ENCODE measurements at regions not wholly inside any gene's neighbourhood (a gene's known extent, or its start where the extent isn't known, plus 50 kb on each side); places are given as distances from the start of the nearest gene placed in this dataset.

DNA sequence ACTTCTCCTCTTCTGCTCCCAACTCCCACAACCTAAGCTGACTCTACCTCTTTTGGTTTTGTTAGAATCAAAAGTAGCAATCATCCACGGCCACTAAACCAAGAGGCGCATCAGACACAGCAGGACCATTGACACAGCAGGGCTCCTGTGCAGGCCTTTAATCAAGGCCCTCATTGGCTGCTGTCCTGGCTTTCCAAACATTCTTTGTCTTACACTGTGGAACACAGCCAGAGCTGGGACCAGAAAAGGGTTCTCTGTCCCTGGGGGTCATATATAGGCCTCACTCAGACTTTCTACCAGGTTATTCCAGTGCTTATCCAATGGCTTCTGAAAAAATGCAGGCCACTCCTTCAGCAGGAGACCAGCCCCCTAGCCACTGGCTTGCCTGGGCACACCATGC, 212.7 kb upstream of the NTM start:
- no peaks in the 10 kb centered on the region for H3K36me3 Mint-ChIP-seq (ENCODE audit: unreplicated experiment)
- H3K27me3 Mint-ChIP-seq (ENCODE audit: unreplicated experiment), result peaks cover 15% of the 10 kb centered on the region
- no peak overlapping the region for H3K27ac Mint-ChIP-seq (ENCODE audit: unreplicated experiment)
- no peaks in the 10 kb centered on the region for H3K4me1 Mint-ChIP-seq (ENCODE audit: unreplicated experiment)
- DNase-seq (ENCODE audit: extremely low spot score, unreplicated experiment), result no peak
- no peak overlapping the region for H3K4me3 Mint-ChIP-seq (ENCODE audit: unreplicated experiment)
- TF ChIP-seq, protein P1, sequence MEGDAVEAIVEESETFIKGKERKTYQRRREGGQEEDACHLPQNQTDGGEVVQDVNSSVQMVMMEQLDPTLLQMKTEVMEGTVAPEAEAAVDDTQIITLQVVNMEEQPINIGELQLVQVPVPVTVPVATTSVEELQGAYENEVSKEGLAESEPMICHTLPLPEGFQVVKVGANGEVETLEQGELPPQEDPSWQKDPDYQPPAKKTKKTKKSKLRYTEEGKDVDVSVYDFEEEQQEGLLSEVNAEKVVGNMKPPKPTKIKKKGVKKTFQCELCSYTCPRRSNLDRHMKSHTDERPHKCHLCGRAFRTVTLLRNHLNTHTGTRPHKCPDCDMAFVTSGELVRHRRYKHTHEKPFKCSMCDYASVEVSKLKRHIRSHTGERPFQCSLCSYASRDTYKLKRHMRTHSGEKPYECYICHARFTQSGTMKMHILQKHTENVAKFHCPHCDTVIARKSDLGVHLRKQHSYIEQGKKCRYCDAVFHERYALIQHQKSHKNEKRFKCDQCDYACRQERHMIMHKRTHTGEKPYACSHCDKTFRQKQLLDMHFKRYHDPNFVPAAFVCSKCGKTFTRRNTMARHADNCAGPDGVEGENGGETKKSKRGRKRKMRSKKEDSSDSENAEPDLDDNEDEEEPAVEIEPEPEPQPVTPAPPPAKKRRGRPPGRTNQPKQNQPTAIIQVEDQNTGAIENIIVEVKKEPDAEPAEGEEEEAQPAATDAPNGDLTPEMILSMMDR (IDR thresholded peaks at IDR 0.05), result no peak
- H3K9me3 Mint-ChIP-seq (ENCODE audit: unreplicated experiment), result no peaks in the 10 kb centered on the region

DNA sequence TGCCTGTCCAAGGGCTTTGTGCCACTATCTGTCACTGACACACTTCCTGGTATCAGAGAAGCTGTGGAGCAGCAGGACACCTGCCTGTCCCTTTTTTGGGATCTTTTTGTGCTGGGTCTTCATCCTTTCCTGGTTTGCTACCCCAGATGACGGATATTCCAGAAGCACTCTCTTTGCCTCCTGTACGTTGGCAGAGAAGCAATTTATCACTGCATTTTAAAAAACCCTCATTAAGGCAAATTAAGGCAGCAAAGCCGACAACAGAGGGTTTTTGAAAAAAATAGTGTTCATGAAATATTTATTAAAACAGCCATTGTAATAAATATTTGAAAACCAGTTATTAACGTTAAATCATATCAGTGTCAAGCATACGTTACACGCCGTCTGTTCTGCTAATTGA, 209.6 kb upstream of the NTM start:
- Mint-ChIP-seq H3K4me3 (ENCODE audit: unreplicated experiment) (no peak overlapping the region), H3K27me3 (ENCODE audit: unreplicated experiment) (peaks cover 15% of the 10 kb centered on the region)
- TF ChIP-seq, protein P1 (IDR thresholded peaks at IDR 0.05), result no peak

DNA sequence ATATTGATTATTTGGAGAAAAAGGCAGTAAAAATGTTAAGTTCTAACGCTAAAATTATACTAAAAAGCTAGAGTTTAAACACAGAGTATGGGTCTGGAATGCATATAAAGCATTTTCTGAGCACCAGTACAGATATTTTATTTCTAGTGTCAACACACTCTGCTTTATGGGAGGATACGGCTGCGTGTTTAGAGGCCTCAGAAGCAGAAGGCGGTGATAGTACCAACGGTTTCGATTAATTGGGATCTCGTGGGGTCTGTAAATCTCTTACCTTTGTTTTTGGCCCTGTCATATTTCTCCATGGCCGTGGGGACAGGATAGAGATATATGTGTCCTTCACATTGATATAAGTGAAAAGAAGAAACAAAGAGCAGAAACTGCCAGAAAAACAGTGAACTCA, 206.8 kb upstream of the NTM start:
- no peaks in the 10 kb centered on the region for H3K9me3 Mint-ChIP-seq (ENCODE audit: unreplicated experiment)
- no peaks in the 10 kb centered on the region for H3K36me3 Mint-ChIP-seq (ENCODE audit: unreplicated experiment)
- H3K27me3 Mint-ChIP-seq (ENCODE audit: unreplicated experiment), result peaks cover 27% of the 10 kb centered on the region
- no peak for DNase-seq (ENCODE audit: extremely low spot score, unreplicated experiment)
- TF ChIP-seq, protein P1 (IDR thresholded peaks at IDR 0.05), result no peak
- H3K4me1 Mint-ChIP-seq (ENCODE audit: unreplicated experiment), result no peaks in the 10 kb centered on the region
- no peak overlapping the region for H3K4me3 Mint-ChIP-seq (ENCODE audit: unreplicated experiment)
- H3K27ac Mint-ChIP-seq (ENCODE audit: unreplicated experiment), result no peak overlapping the region

More for the DNA sequence above, 209.6 kb upstream of the NTM start:
- H3K9me3 Mint-ChIP-seq (ENCODE audit: unreplicated experiment), result no peaks in the 10 kb centered on the region
- no peaks in the 10 kb centered on the region for H3K36me3 Mint-ChIP-seq (ENCODE audit: unreplicated experiment)
- no peak for DNase-seq (ENCODE audit: extremely low spot score, unreplicated experiment)
- H3K27ac Mint-ChIP-seq (ENCODE audit: unreplicated experiment), result no peak overlapping the region
- no peaks in the 10 kb centered on the region for H3K4me1 Mint-ChIP-seq (ENCODE audit: unreplicated experiment)

DNA sequence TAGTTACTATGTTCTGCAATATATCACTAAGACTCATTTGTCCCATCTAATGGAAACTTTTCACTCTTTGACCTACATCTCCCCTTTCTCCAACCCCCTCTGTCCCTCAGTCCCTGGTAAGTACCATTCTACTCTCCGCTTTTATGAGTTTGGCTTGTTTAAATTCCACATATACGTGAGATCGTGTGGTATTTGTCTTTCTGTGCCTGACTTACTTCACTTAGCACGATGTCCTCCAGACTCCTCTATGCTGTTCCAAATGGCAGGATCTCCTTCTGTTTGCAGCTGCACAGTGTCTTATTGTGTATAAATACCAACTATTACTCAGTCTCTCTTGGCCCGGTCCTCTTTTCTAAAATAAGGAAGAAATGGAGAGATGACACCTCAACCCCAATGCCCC, 205.4 kb upstream of the NTM start:
- no peak overlapping the region for H3K27ac Mint-ChIP-seq (ENCODE audit: unreplicated experiment)
- no peak overlapping the region for H3K4me3 Mint-ChIP-seq (ENCODE audit: unreplicated experiment)
- peaks cover 21% of the 10 kb centered on the region for H3K27me3 Mint-ChIP-seq (ENCODE audit: unreplicated experiment)
- no peaks in the 10 kb centered on the region for H3K4me1 Mint-ChIP-seq (ENCODE audit: unreplicated experiment)
- no peak for DNase-seq (ENCODE audit: extremely low spot score, unreplicated experiment)
- no peaks in the 10 kb centered on the region for H3K36me3 Mint-ChIP-seq (ENCODE audit: unreplicated experiment)
- H3K9me3 Mint-ChIP-seq (ENCODE audit: unreplicated experiment), result no peaks in the 10 kb centered on the region
- TF ChIP-seq, protein P1 (IDR thresholded peaks at IDR 0.05), result no peak

DNA sequence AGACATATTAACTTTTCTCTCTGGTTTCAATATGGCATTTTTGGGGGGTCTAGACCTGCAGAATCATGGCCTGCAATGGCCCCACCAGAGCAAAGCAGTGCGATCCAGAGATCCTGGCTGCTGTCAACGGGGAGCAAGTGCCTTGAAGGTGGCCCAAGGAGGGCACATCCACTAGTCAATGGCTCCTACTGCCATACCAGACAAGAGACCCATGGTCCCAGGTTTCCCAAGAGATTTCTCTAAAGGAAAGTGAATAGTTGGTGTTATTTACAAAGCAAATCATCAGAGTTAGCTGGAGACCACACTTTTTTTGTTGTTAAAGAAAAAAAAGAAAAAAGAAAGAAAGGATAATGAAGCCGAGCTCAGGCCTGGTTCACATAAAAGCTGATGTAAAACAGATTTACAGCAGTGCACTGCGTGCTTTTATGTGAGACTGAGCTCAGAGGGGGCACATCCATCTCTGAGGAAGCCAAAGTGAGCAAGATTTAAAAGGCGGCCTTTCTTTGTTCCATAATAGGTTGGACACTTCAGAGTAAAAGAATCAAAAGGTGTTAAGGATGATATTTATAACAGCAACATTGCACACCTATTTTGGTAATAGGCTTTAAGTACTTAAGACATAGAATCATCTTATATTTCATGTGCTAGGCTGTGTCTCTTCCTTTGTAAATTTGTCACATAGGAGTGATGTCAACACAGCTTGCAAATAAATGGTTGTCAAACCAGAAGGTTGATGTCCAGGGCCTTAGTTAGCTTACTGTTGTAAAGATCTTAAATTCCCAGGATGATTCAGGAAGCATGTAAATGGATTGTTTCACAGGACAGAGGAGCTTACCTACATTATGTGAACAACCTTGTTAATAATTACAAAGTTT, 201.3 kb upstream of the NTM start:
- H3K9me3 Mint-ChIP-seq (ENCODE audit: unreplicated experiment), result no peaks in the 10 kb centered on the region
- no peaks in the 10 kb centered on the region for H3K36me3 Mint-ChIP-seq (ENCODE audit: unreplicated experiment)
- H3K27me3 Mint-ChIP-seq (ENCODE audit: unreplicated experiment), result peaks cover 21% of the 10 kb centered on the region
- TF ChIP-seq, protein P1 (IDR thresholded peaks at IDR 0.05), result no peak
- DNase-seq (ENCODE audit: extremely low spot score, unreplicated experiment), result no peak
- no peak overlapping the region for H3K27ac Mint-ChIP-seq (ENCODE audit: unreplicated experiment)
- no peaks in the 10 kb centered on the region for H3K4me1 Mint-ChIP-seq (ENCODE audit: unreplicated experiment)
- no peak overlapping the region for H3K4me3 Mint-ChIP-seq (ENCODE audit: unreplicated experiment)
